ENCODE measurements at regions not wholly inside any gene's neighbourhood (a gene's known extent, or its start where the extent isn't known, plus 50 kb on each side); places are given as distances from the start of the nearest gene placed in this dataset.

- H3K4me3 Mint-ChIP-seq (ENCODE audit: low read depth, unreplicated experiment): no peak overlapping the region
- BruUV-seq (replicated peaks): no TSS peak
- no peak for DNase-seq
- H3K27me3 Mint-ChIP-seq (ENCODE audit: unreplicated experiment): no peaks in the 10 kb centered on the region
- TF ChIP-seq CTCF (IDR thresholded peaks at IDR 0.05; ENCODE audit: unreplicated experiment): no peak
- CTCF ChIA-PET: no interaction called here
- no peaks in the 10 kb centered on the region for H3K4me1 Mint-ChIP-seq (ENCODE audit: low read depth, unreplicated experiment)
- no peak overlapping the region for H3K27ac Mint-ChIP-seq (ENCODE audit: unreplicated experiment)
- H3K9me3 Mint-ChIP-seq (ENCODE audit: low read depth, unreplicated experiment): no peaks in the 10 kb centered on the region
- H3K36me3 Mint-ChIP-seq (ENCODE audit: insufficient read depth, unreplicated experiment): no peaks in the 10 kb centered on the region
- intact Hi-C loops (cut with micrococcal nuclease; ENCODE audit: unreplicated experiment): no loop called here
Measured at GRCh38 chr6:97917369-97917768, 634.4 kb upstream of the MMS22L start.

GRCh38 chr6:97919046-97919445 lies 636.0 kb upstream of the MMS22L start:
- Mint-ChIP-seq H3K36me3 (ENCODE audit: insufficient read depth, unreplicated experiment) (no peaks in the 10 kb centered on the region), H3K4me1 (ENCODE audit: low read depth, unreplicated experiment) (no peaks in the 10 kb centered on the region), H3K27ac (ENCODE audit: unreplicated experiment) (no peak overlapping the region), H3K4me3 (ENCODE audit: low read depth, unreplicated experiment) (no peak overlapping the region), H3K27me3 (ENCODE audit: unreplicated experiment) (no peaks in the 10 kb centered on the region), H3K9me3 (ENCODE audit: low read depth, unreplicated experiment) (no peaks in the 10 kb centered on the region)
- intact Hi-C loops (cut with micrococcal nuclease; ENCODE audit: unreplicated experiment): no loop called here
- DNase-seq: no peak
- BruUV-seq (replicated peaks): no TSS peak
- CTCF ChIA-PET: interaction anchor here (0.7 kb wide), 1 partner anchor 287 kb away, joined by 3 read pairs; no protein-coding TSS in a partner anchor
- no peak for TF ChIP-seq CTCF (IDR thresholded peaks at IDR 0.05; ENCODE audit: unreplicated experiment)

DNA sequence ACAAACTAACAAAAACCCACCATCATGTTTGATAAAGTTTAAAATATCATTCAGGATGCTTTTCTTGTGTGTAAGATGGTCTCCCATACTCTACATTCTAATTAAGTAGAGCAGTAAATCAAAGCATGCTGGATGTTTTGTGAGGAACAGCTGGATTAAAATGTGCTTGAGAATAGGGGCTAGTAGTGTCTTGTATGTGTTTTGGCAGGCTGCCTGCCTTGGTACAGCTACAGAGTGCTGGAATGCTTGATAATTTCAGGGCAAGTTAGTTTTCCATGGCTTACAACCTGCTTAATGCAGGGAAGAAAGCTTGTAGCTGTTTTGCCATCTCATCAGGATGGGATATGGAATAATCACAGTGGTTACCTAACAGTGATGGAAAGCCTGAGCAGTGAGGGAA lies 636.6 kb upstream of the MMS22L start:
- no peak overlapping the region for H3K27ac Mint-ChIP-seq (ENCODE audit: unreplicated experiment)
- intact Hi-C loops (cut with micrococcal nuclease; ENCODE audit: unreplicated experiment): loop anchor here (5.0 kb wide), 1 partner anchor 212 kb away; no protein-coding TSS in a partner anchor
- no peaks in the 10 kb centered on the region for H3K9me3 Mint-ChIP-seq (ENCODE audit: low read depth, unreplicated experiment)
- H3K36me3 Mint-ChIP-seq (ENCODE audit: insufficient read depth, unreplicated experiment): no peaks in the 10 kb centered on the region
- CTCF ChIA-PET: interaction anchor here (0.6 kb wide), 1 partner anchor 932 kb away, joined by 4 read pairs; no protein-coding TSS in a partner anchor
- no TSS peak for BruUV-seq (replicated peaks)
- no peak for DNase-seq
- no peak overlapping the region for H3K4me3 Mint-ChIP-seq (ENCODE audit: low read depth, unreplicated experiment)
- H3K27me3 Mint-ChIP-seq (ENCODE audit: unreplicated experiment): no peaks in the 10 kb centered on the region
- no peaks in the 10 kb centered on the region for H3K4me1 Mint-ChIP-seq (ENCODE audit: low read depth, unreplicated experiment)
- no peak for TF ChIP-seq CTCF (IDR thresholded peaks at IDR 0.05; ENCODE audit: unreplicated experiment)

DNA sequence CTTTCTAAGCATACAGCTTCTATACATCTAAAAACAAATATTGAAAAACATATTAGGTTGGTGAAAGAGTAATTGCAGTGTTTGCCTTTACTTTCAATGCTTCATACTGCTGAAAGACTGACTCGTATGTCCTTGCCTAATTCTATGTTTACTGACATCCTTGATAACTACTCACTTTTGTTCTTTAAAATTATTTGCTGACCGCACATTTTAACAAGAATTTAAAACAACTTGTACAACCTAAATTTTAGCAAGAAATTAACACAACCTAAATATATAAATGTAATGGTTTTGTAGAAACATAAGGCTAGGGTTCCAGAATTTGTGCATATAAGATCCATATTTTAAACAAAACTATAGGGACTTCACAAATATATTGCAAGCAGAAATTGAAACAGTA lies 640.2 kb upstream of the MMS22L start:
- no TSS peak for BruUV-seq (replicated peaks)
- intact Hi-C loops (cut with micrococcal nuclease; ENCODE audit: unreplicated experiment): loop anchor here (5.0 kb wide), 1 partner anchor 216 kb away; no protein-coding TSS in a partner anchor
- CTCF ChIA-PET: no interaction called here
- Mint-ChIP-seq H3K27me3 (ENCODE audit: unreplicated experiment) (no peaks in the 10 kb centered on the region), H3K4me3 (ENCODE audit: low read depth, unreplicated experiment) (no peak overlapping the region), H3K36me3 (ENCODE audit: insufficient read depth, unreplicated experiment) (no peaks in the 10 kb centered on the region), H3K27ac (ENCODE audit: unreplicated experiment) (no peak overlapping the region), H3K9me3 (ENCODE audit: low read depth, unreplicated experiment) (no peaks in the 10 kb centered on the region), H3K4me1 (ENCODE audit: low read depth, unreplicated experiment) (no peaks in the 10 kb centered on the region)
- TF ChIP-seq CTCF (IDR thresholded peaks at IDR 0.05; ENCODE audit: unreplicated experiment): no peak
- no peak for DNase-seq

Measured in Calu3 (cell line).